GM12872 (cell line): ENCODE measurements at regions not wholly inside any gene's neighbourhood (a gene's known extent, or its start where the extent isn't known, plus 50 kb on each side); places are given as distances from the start of the nearest gene placed in this dataset.

Experiments used
- CTCF ChIP-seq: IDR thresholded peaks from 3 replicates; pipeline ENCODE4 v1.5.1; 2011; ENCODE audit warnings: low read depth, mild to moderate bottlenecking, low read length, moderate library complexity; ENCODE audit not compliant: insufficient read depth

GRCh38 chr11:104323841-104324240, 159.9 kb upstream of the PDGFD start:
- no peak for TF ChIP-seq CTCF

GRCh38 chr11:104322696-104323095, 158.7 kb upstream of the PDGFD start:
- no peak for TF ChIP-seq CTCF

GRCh38 chr11:104320956-104321355, 157.0 kb upstream of the PDGFD start:
- TF ChIP-seq CTCF, result no peak

GRCh38 chr11:104320097-104320496, 156.2 kb upstream of the PDGFD start:
- TF ChIP-seq CTCF, result no peak

GRCh38 chr11:104319396-104319795, 155.4 kb upstream of the PDGFD start:
- TF ChIP-seq CTCF, result no peak

GRCh38 chr11:104306862-104307474, 143.0 kb upstream of the PDGFD start:
- TF ChIP-seq CTCF, result no peak

- no peak for TF ChIP-seq CTCF
Measured at GRCh38 chr11:104301776-104302175, 137.8 kb upstream of the PDGFD start.
